ENCODE measurements at regions not wholly inside any gene's neighbourhood (a gene's known extent, or its start where the extent isn't known, plus 50 kb on each side); places are given as distances from the start of the nearest gene placed in this dataset.
"Not testable (repeated sequence)": the region's sequence is repeated elsewhere in the genome, so short reads cannot be mapped to it uniquely, and the experiment has no call there.

- no peak for DNase-seq (ENCODE audit: low spot score)
Measured at GRCh38 chrX:47302396-47302795, 68.0 kb upstream of the ZNF157 start.

GRCh38 chrX:47306471-47307023 is 63.8 kb upstream of the ZNF157 start:
- not testable (repeated sequence) for DNase-seq (ENCODE audit: low spot score)

DNA sequence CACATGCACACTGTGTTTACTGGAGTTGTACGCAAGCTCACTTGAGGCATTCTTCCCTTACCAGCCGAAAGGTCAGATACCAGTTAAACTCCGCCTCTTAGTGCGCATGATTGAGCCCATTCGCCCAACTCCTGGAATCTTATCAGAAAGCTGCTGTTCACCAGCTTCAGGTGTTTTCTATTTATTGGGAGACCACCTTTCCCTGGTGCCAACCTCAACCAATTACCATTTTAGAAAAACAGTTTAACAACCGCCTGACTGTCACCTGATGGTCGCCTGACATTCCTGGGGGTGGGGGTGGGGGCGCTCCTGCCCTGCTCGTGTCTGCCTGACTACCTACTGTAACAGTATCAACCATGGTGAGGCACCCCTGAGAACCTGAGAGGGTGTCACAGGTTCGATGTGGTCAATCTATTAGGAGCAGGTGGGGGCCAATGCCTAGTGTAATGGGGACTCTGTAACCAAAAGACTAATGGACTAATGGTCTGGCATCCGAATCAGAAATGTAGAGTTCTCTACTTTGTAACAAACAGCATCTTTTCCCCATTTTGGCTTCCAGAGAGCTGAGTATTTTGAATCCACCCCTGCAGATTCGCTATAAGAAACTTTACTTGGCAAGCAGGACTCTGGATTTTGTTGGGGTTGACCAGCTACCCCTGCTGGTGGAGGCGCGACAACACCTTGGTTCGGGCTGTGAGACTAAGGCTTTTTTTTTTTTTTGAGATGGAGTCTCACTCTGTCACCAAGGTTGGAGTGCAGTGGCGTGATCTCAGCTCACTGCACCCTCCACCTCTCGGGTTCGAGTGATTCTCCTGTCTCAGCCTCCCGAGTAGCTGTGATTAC is 58.2 kb upstream of the ZNF157 start:
- DNase-seq (ENCODE audit: low spot score): peak; percentile 73

GRCh38 chrX:47313056-47313455 is 57.3 kb upstream of the ZNF157 start:
- DNase-seq (ENCODE audit: low spot score): no peak

GRCh38 chrX:47316276-47317025 is 53.9 kb upstream of the ZNF157 start:
- no peak for DNase-seq (ENCODE audit: low spot score)

Data from kidney tubule cell (primary cell).